RWPE2 (cell line): ENCODE measurements at regions not wholly inside any gene's neighbourhood (a gene's known extent, or its start where the extent isn't known, plus 50 kb on each side); places are given as distances from the start of the nearest gene placed in this dataset.

ENCODE experiments used
- ATAC-seq: fragments of 200-7000 bp; cut with Tn5 transposase; 3 replicates; pipeline ENCODE4 v1.9.1; 2021; ENCODE audit warnings: low read depth
- DNase-seq: peaks from one replicate; pipeline ENCODE4 v3.0.0-alpha.2; 2020; ENCODE audit warnings: low spot score
- H3K27ac ChIP-seq: fragments of 450-650 bp; 2 replicates; pipeline ENCODE4 v1.5.1; 2017; ENCODE audit warnings: mild to moderate bottlenecking; ENCODE audit not compliant: poor library complexity, severe bottlenecking
- H3K27me3 ChIP-seq: fragments of 250-450 bp; sonication (Bioruptor Pico); 2 replicates; pipeline ENCODE4 v1.5.1; 2021; ENCODE audit warnings: mild to moderate bottlenecking, moderate library complexity; ENCODE audit not compliant: insufficient read depth, poor library complexity, severe bottlenecking
- H3K36me3 ChIP-seq: fragments of 250-450 bp; sonication (Bioruptor Pico); 2 replicates; pipeline ENCODE4 v1.5.1; 2020; ENCODE audit warnings: low read depth, mild to moderate bottlenecking, moderate library complexity
- H3K4me1 ChIP-seq: fragments of 250-450 bp; sonication (Bioruptor Pico); 2 replicates; pipeline ENCODE4 v1.5.1; 2021; ENCODE audit warnings: mild to moderate bottlenecking, moderate library complexity; ENCODE audit not compliant: insufficient read depth, poor library complexity, severe bottlenecking
- H3K4me3 ChIP-seq: fragments of 250-450 bp; sonication (Bioruptor Pico); 2 replicates; pipeline ENCODE4 v1.5.1; 2021; ENCODE audit warnings: mild to moderate bottlenecking, moderate library complexity; ENCODE audit not compliant: severe bottlenecking
- H3K9me3 ChIP-seq: fragments of 250-450 bp; sonication (Bioruptor Pico); 2 replicates; pipeline ENCODE4 v1.5.1; 2021; ENCODE audit warnings: mild to moderate bottlenecking, moderate library complexity; ENCODE audit not compliant: severe bottlenecking
- CTCF ChIP-seq: fragments of 450-650 bp; IDR thresholded peaks from one replicate; pipeline ENCODE4 v1.5.1; 2017; ENCODE audit warnings: mild to moderate bottlenecking, moderate library complexity; ENCODE audit not compliant: poor library complexity, severe bottlenecking

- no peak for ATAC-seq
- Histone ChIP-seq H3K9me3 (no peaks in the 10 kb centered on the region), H3K4me1 (no peaks in the 10 kb centered on the region), H3K36me3 (no peaks in the 10 kb centered on the region), H3K27me3 (no peaks in the 10 kb centered on the region), H3K4me3 (no peak overlapping the region), H3K27ac (no peak overlapping the region)
- no peak for DNase-seq
- TF ChIP-seq CTCF: no peak
Measured at GRCh38 chr6:165956874-165957273, 210.8 kb downstream of the TBXT start.

DNA sequence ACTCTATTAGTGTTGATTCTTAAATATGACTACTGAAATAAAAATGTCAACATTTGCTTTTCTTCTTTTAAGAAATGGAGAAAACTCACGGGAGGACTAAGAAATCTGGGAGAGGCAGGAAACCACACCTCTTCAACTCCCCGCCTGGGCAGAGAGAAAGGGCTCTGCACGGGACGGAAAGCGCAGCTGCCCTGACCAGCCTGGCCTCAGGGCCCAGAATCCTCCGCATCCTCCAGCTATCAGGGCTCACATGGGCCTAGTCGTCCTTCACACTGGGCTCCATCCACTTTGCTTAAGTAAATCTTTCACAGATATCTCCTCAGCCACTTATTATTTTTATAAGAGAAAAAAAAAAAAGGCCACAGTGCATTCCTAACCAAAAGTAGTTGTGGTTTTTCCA is 215.1 kb downstream of the TBXT start:
- DNase-seq (no peak), ATAC-seq (no peak)
- H3K27me3 ChIP-seq: no peaks in the 10 kb centered on the region
- no peak overlapping the region for H3K4me3 ChIP-seq
- no peaks in the 10 kb centered on the region for H3K36me3 ChIP-seq
- no peaks in the 10 kb centered on the region for H3K4me1 ChIP-seq
- H3K9me3 ChIP-seq: no peaks in the 10 kb centered on the region
- no peak overlapping the region for H3K27ac ChIP-seq
- TF ChIP-seq CTCF: no peak

GRCh38 chr6:165950316-165950715 is 217.3 kb downstream of the TBXT start:
- Histone ChIP-seq H3K27me3 (no peaks in the 10 kb centered on the region), H3K27ac (no peak overlapping the region), H3K4me1 (no peaks in the 10 kb centered on the region), H3K4me3 (no peak overlapping the region), H3K9me3 (no peaks in the 10 kb centered on the region), H3K36me3 (no peaks in the 10 kb centered on the region)
- DNase-seq: no peak
- ATAC-seq: no peak
- no peak for TF ChIP-seq CTCF

GRCh38 chr6:165949324-165949723 is 218.3 kb downstream of the TBXT start:
- H3K4me3 ChIP-seq: no peak overlapping the region
- H3K27me3 ChIP-seq: no peaks in the 10 kb centered on the region
- no peak for ATAC-seq
- no peak for DNase-seq
- H3K4me1 ChIP-seq: no peaks in the 10 kb centered on the region
- H3K9me3 ChIP-seq: no peaks in the 10 kb centered on the region
- H3K27ac ChIP-seq: no peak overlapping the region
- TF ChIP-seq CTCF: no peak
- H3K36me3 ChIP-seq: no peaks in the 10 kb centered on the region

- no peak overlapping the region for H3K4me3 ChIP-seq
- H3K36me3 ChIP-seq: no peaks in the 10 kb centered on the region
- TF ChIP-seq CTCF: no peak
- H3K4me1 ChIP-seq: no peaks in the 10 kb centered on the region
- H3K27me3 ChIP-seq: no peaks in the 10 kb centered on the region
- ATAC-seq: no peak
- no peaks in the 10 kb centered on the region for H3K9me3 ChIP-seq
- DNase-seq: no peak
- H3K27ac ChIP-seq: no peak overlapping the region
Measured at GRCh38 chr6:165944002-165944466, 223.6 kb downstream of the TBXT start.
